OCI-M2 (cell line): ENCODE measurements at regions not wholly inside any gene's neighbourhood (a gene's known extent, or its start where the extent isn't known, plus 50 kb on each side); places are given as distances from the start of the nearest gene placed in this dataset.

Source experiments
- DNase-seq: peaks from one replicate; lab custom pipeline; 2025; ENCODE audit not compliant: unreplicated experiment; lab: John Stamatoyannopoulos, UW

GRCh38 chr4:108370291-108371141, 201.8 kb upstream of the LEF1 start:
- DNase-seq: no peak

GRCh38 chr4:108369035-108369655, 200.4 kb upstream of the LEF1 start:
- DNase-seq: no peak

- DNase-seq: no peak
These were observed 199.0 kb upstream of the LEF1 start for GRCh38 chr4:108367751-108368150.

GRCh38 chr4:108366716-108367115, 198.0 kb upstream of the LEF1 start:
- no peak for DNase-seq

GRCh38 chr4:108365551-108365950, 196.8 kb upstream of the LEF1 start:
- DNase-seq: no peak

- no peak for DNase-seq
These were observed 193.2 kb upstream of the LEF1 start for GRCh38 chr4:108361886-108362285.

- DNase-seq: no peak
These were observed 192.7 kb upstream of the LEF1 start for GRCh38 chr4:108361446-108361820.

GRCh38 chr4:108360754-108361445, 192.2 kb upstream of the LEF1 start:
- DNase-seq: no peak

- peak; percentile 38 for DNase-seq
These were observed 191.4 kb upstream of the LEF1 start for GRCh38 chr4:108359986-108360681.

GRCh38 chr4:108359130-108359985, 190.6 kb upstream of the LEF1 start:
- no peak for DNase-seq

- DNase-seq: no peak
These were observed 187.3 kb upstream of the LEF1 start for GRCh38 chr4:108355902-108356535.

GRCh38 chr4:108355186-108355901, 186.6 kb upstream of the LEF1 start:
- no peak for DNase-seq

- no peak for DNase-seq
These were observed 184.1 kb upstream of the LEF1 start for GRCh38 chr4:108352664-108353308.

- no peak for DNase-seq
These were observed 183.1 kb upstream of the LEF1 start for GRCh38 chr4:108351791-108352190.

GRCh38 chr4:108350332-108350731, 181.6 kb upstream of the LEF1 start:
- DNase-seq: no peak

- DNase-seq: no peak
These were observed 178.1 kb upstream of the LEF1 start for GRCh38 chr4:108346818-108347210.

- no peak for DNase-seq
These were observed 177.4 kb upstream of the LEF1 start for GRCh38 chr4:108345862-108346817.
